OCI-LY3 (cell line): ENCODE measurements at regions not wholly inside any gene's neighbourhood (a gene's known extent, or its start where the extent isn't known, plus 50 kb on each side); places are given as distances from the start of the nearest gene placed in this dataset.
A peak's percentile ranks its signal among the peaks of the same experiment; 100 is the strongest.

Source experiments
- H2AFZ ChIP-seq: fragments of 200-600, 300-600 bp; shearing (Covaris generic); 2 replicates; pipeline ENCODE4 v1.6.0; 2014; ENCODE audit warnings: antibody characterized with exemption, low read depth, low read length
- H3K27ac ChIP-seq: fragments of 200-600, 300-600 bp; sonication (generic); 2 replicates; pipeline ENCODE4 v1.5.1; 2014; ENCODE audit warnings: mild to moderate bottlenecking, low read length, moderate library complexity, mixed read lengths
- H3K27me3 ChIP-seq: fragments of 200-600, 300-600 bp; sonication (generic); 2 replicates; pipeline ENCODE4 v1.6.1; 2014; ENCODE audit warnings: low read depth, low read length, mixed read lengths
- H3K36me3 ChIP-seq: fragments of 200-600, 300-600 bp; sonication (generic); replicated peaks from 2 replicates; pipeline ENCODE3; 2014; ENCODE audit warnings: low read depth, low read length, mixed read lengths
- H3K4me1 ChIP-seq: fragments of 300-600, 200-600 bp; sonication (generic); 2 replicates; pipeline ENCODE4 v1.6.1; 2014; ENCODE audit warnings: low read length, mixed read lengths
- H3K4me2 ChIP-seq: fragments of 200-600, 300-600 bp; sonication (generic); 2 replicates; pipeline ENCODE4 v1.6.1; 2014; ENCODE audit warnings: low read length, mixed read lengths
- H3K4me3 ChIP-seq: fragments of 300-600, 200-600 bp; sonication (generic); 2 replicates; pipeline ENCODE4 v1.5.1; 2014; ENCODE audit warnings: antibody characterized with exemption, mild to moderate bottlenecking, low read length, moderate library complexity
- H3K79me2 ChIP-seq: fragments of 300-600, 200-600 bp; shearing (Covaris generic); 2 replicates; pipeline ENCODE4 v1.6.1; 2014; ENCODE audit warnings: mild to moderate bottlenecking, low read length, mixed read lengths
- H3K9ac ChIP-seq: fragments of 300-600, 200-600 bp; shearing (Covaris generic); 2 replicates; pipeline ENCODE4 v1.6.0; 2014; ENCODE audit warnings: mild to moderate bottlenecking, low read length, moderate library complexity
- H3K9me3 ChIP-seq: fragments of 200-600, 300-600 bp; shearing (Covaris generic); 2 replicates; pipeline ENCODE4 v1.6.1; 2014; ENCODE audit warnings: low read length, mixed read lengths; ENCODE audit not compliant: insufficient read depth
- H4K20me1 ChIP-seq: fragments of 200-600, 300-600 bp; sonication (generic); 2 replicates; pipeline ENCODE4 v1.6.1; 2016; ENCODE audit warnings: low read length, mixed read lengths; ENCODE audit not compliant: insufficient read depth
- EZH2phosphoT487 ChIP-seq: fragments of 200-600 bp; shearing (Covaris generic); IDR thresholded peaks from 2 replicates; pipeline ENCODE4 v1.6.1; 2018; ENCODE audit warnings: antibody characterized with exemption, mixed run types, low read depth
- TF ChIP-seq, protein P1 (sequence below): fragments of 200-600, 300-600 bp; sonication (generic); IDR thresholded peaks from 2 replicates; pipeline ENCODE4 v1.5.1; 2014; ENCODE audit warnings: antibody characterized with exemption, low read length, low read depth

DNA sequence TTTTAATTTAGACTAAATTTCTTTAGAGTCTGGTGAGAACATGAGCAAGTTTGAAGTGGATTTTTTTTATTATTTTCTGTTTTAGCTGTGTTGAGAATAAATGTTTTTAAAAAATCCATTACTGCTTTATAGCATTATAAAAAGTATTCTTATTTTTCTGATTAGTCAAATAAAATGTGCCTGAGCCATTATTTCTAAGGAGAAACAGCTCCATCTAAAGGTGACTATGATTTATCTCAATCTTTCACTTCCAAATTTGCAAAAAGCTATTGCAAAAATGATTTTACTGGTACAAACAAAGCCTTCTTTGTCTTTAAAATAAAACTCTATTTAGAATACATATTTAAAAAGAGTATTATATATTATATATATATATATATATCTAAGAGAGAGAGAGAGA lies 959.2 kb downstream of the FAM133A start:
- H3K4me2 ChIP-seq = no peak overlapping the region
- H2AFZ ChIP-seq = no peak overlapping the region
- no peak for TF ChIP-seq EZH2phosphoT487
- TF ChIP-seq, protein P1, sequence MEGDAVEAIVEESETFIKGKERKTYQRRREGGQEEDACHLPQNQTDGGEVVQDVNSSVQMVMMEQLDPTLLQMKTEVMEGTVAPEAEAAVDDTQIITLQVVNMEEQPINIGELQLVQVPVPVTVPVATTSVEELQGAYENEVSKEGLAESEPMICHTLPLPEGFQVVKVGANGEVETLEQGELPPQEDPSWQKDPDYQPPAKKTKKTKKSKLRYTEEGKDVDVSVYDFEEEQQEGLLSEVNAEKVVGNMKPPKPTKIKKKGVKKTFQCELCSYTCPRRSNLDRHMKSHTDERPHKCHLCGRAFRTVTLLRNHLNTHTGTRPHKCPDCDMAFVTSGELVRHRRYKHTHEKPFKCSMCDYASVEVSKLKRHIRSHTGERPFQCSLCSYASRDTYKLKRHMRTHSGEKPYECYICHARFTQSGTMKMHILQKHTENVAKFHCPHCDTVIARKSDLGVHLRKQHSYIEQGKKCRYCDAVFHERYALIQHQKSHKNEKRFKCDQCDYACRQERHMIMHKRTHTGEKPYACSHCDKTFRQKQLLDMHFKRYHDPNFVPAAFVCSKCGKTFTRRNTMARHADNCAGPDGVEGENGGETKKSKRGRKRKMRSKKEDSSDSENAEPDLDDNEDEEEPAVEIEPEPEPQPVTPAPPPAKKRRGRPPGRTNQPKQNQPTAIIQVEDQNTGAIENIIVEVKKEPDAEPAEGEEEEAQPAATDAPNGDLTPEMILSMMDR = peak; percentile 29
- H3K36me3 ChIP-seq = no peaks in the 10 kb centered on the region
- H3K9ac ChIP-seq = no peak overlapping the region
- H3K4me1 ChIP-seq = no peaks in the 10 kb centered on the region
- H3K27me3 ChIP-seq = no peaks in the 10 kb centered on the region
- H3K9me3 ChIP-seq = no peaks in the 10 kb centered on the region; the same call in 1 of the 2 replicates
- no peaks in the 10 kb centered on the region for H4K20me1 ChIP-seq
- H3K79me2 ChIP-seq = no peaks in the 10 kb centered on the region
- no peak overlapping the region for H3K27ac ChIP-seq
- H3K4me3 ChIP-seq = no peak overlapping the region

DNA sequence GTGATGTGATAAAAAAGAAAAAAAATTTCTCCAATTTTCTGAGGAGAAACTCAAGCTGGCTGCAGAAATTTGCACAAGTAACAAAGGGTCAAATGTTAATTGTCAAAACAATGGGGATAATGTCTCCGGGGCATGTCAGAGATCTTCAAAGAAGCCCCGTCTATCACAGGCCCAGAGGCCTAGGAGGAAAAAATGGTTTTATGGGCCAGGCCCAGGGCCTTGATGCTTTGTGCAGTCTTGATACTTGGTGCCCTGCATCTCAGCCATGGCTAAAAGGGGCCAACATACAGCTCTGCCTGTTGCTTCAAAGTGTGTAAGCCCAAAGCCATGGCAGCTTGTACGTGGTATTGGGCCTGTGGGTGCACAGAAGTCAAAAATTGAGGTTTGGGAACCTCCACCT lies 961.0 kb downstream of the FAM133A start:
- H3K9me3 ChIP-seq = no peaks in the 10 kb centered on the region; the same call in 1 of the 2 replicates
- no peaks in the 10 kb centered on the region for H3K79me2 ChIP-seq
- H4K20me1 ChIP-seq = no peaks in the 10 kb centered on the region
- TF ChIP-seq EZH2phosphoT487 = no peak
- TF ChIP-seq, protein P1 = no peak
- H3K27me3 ChIP-seq = no peaks in the 10 kb centered on the region
- no peak overlapping the region for H3K27ac ChIP-seq
- H2AFZ ChIP-seq = no peak overlapping the region
- H3K9ac ChIP-seq = no peak overlapping the region
- no peaks in the 10 kb centered on the region for H3K36me3 ChIP-seq
- H3K4me2 ChIP-seq = no peak overlapping the region
- no peak overlapping the region for H3K4me3 ChIP-seq
- no peaks in the 10 kb centered on the region for H3K4me1 ChIP-seq

DNA sequence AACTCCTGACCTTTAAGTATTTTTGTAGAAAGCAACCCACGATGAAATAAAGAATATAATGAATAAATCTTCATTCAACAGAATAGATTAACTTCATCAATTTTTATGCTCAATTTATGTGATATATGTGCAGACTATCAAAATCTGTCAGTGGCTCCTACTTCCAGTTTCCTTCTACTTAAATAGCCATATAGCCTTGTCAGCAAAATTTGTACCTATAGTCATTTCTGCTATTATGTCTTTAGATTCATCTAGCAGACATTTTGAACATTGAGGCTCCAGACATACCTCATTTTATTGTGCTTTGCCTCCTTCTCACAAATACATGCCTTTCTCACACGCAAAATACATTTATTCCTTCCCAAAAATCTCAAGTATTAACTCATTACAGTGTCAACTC lies 971.7 kb downstream of the FAM133A start:
- Histone ChIP-seq H3K27ac (no peak overlapping the region), H3K9ac (no peak overlapping the region), H3K4me1 (no peaks in the 10 kb centered on the region), H3K27me3 (no peaks in the 10 kb centered on the region), H3K36me3 (no peaks in the 10 kb centered on the region), H4K20me1 (no peaks in the 10 kb centered on the region), H3K4me2 (no peak overlapping the region), H2AFZ (no peak overlapping the region), H3K4me3 (no peak overlapping the region), H3K9me3 (no peaks in the 10 kb centered on the region), H3K79me2 (no peaks in the 10 kb centered on the region)
- no peak for TF ChIP-seq EZH2phosphoT487
- TF ChIP-seq, protein P1 = no peak

DNA sequence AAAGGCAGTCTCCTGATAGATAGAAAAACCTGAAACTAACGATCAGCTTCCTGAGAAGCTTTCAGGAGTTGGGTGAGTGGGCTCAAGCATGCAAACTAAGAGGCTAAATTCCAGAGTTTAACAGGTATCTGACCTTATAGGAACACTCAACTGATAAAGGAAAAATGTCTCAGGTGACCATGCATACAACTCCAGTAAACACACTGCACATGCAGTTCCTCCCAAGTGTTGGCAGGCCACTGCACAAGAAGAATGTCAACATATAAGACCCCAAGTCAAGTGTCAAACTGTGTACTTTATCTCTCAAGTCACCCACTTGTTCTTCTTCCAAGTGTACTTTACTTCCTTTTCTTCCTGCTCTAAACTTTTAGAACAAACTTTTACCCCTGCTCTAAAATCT lies 981.2 kb downstream of the FAM133A start:
- H3K4me3 ChIP-seq = no peak overlapping the region
- no peak overlapping the region for H3K4me2 ChIP-seq
- no peaks in the 10 kb centered on the region for H3K4me1 ChIP-seq
- no peak overlapping the region for H3K9ac ChIP-seq
- no peak overlapping the region for H3K27ac ChIP-seq
- H2AFZ ChIP-seq = no peak overlapping the region
- H3K9me3 ChIP-seq = no peaks in the 10 kb centered on the region
- no peaks in the 10 kb centered on the region for H4K20me1 ChIP-seq
- H3K36me3 ChIP-seq = no peaks in the 10 kb centered on the region
- H3K79me2 ChIP-seq = no peaks in the 10 kb centered on the region
- TF ChIP-seq EZH2phosphoT487 = no peak
- H3K27me3 ChIP-seq = no peaks in the 10 kb centered on the region

DNA sequence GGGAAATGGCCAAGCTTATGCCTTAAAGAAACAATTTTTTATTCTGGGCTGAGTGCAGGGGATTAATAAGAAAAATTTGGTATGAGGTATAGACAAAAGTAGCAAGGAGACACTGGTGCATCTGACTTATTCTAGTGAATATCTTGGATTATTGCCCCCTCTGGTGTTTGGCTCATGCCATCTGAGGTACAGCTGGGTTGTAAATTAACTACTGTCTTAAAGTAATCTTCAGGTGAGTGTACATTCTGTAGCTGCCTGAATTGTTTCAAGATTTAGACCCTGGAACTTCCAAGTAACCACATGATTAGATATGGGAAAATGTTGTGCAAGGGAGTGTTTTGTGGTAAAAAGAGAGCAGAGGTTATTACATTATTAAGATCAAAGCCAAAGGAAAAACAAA lies 988.7 kb downstream of the FAM133A start:
- H3K27ac ChIP-seq = no peak overlapping the region

More for the DNA sequence above, 988.7 kb downstream of the FAM133A start:
- Histone ChIP-seq H3K9ac (no peak overlapping the region), H3K9me3 (no peaks in the 10 kb centered on the region), H2AFZ (no peak overlapping the region), H3K27me3 (no peaks in the 10 kb centered on the region), H3K4me1 (no peaks in the 10 kb centered on the region), H3K36me3 (no peaks in the 10 kb centered on the region), H3K4me3 (no peak overlapping the region), H4K20me1 (no peaks in the 10 kb centered on the region), H3K4me2 (no peak overlapping the region), H3K79me2 (no peaks in the 10 kb centered on the region)
- TF ChIP-seq, protein P1 = peak; percentile 40
- TF ChIP-seq EZH2phosphoT487 = no peak
